ENCODE measurements at regions not wholly inside any gene's neighbourhood (a gene's known extent, or its start where the extent isn't known, plus 50 kb on each side); places are given as distances from the start of the nearest gene placed in this dataset.

GRCh38 chr2:153391131-153391530 lies 87.4 kb downstream of the RPRM start:
- WGBS, 2 donors: 73 to 74% methylated on average over 5 of the region's 5 CpGs
- Histone ChIP-seq H3K27ac (no peak overlapping the region), H3K4me3 (no peak overlapping the region), H3K36me3 (no peaks in the 10 kb centered on the region), H3K27me3 (no peaks in the 10 kb centered on the region), H3K9me3 (no peaks in the 10 kb centered on the region), H3K4me1 (no peaks in the 10 kb centered on the region)
- no peak for DNase-seq
- no peak for TF ChIP-seq POLR2A (IDR thresholded peaks at IDR 0.05)
- no peak for TF ChIP-seq CTCF (IDR thresholded peaks at IDR 0.05)
- intact Hi-C loops (cut with DNase I): no loop called here

GRCh38 chr2:153388246-153388645 lies 90.3 kb downstream of the RPRM start:
- DNase-seq: no peak
- no peaks in the 10 kb centered on the region for H3K36me3 ChIP-seq
- TF ChIP-seq POLR2A (IDR thresholded peaks at IDR 0.05) (no peak), CTCF (IDR thresholded peaks at IDR 0.05) (no peak)
- no peak overlapping the region for H3K4me3 ChIP-seq
- intact Hi-C loops (cut with DNase I): no loop called here
- H3K27me3 ChIP-seq: no peaks in the 10 kb centered on the region
- H3K4me1 ChIP-seq: no peaks in the 10 kb centered on the region
- H3K27ac ChIP-seq: no peak overlapping the region
- H3K9me3 ChIP-seq: no peaks in the 10 kb centered on the region
- WGBS, 2 donors: 25 to 44% methylated on average over 1 of the region's 1 CpG

GRCh38 chr2:153387203-153387602 lies 91.4 kb downstream of the RPRM start:
- Histone ChIP-seq H3K4me1 (no peaks in the 10 kb centered on the region), H3K27ac (no peak overlapping the region), H3K27me3 (no peaks in the 10 kb centered on the region), H3K4me3 (no peak overlapping the region), H3K36me3 (no peaks in the 10 kb centered on the region), H3K9me3 (no peaks in the 10 kb centered on the region)
- WGBS, 2 donors: 51 to 77% methylated on average over 4 of the region's 4 CpGs
- TF ChIP-seq CTCF (IDR thresholded peaks at IDR 0.05) (no peak), POLR2A (IDR thresholded peaks at IDR 0.05) (no peak)
- intact Hi-C loops (cut with DNase I): no loop called here
- no peak for DNase-seq

GRCh38 chr2:153386481-153386897 lies 92.1 kb downstream of the RPRM start:
- Histone ChIP-seq H3K4me3 (no peak overlapping the region), H3K9me3 (no peaks in the 10 kb centered on the region), H3K36me3 (no peaks in the 10 kb centered on the region), H3K27me3 (no peaks in the 10 kb centered on the region), H3K27ac (no peak overlapping the region), H3K4me1 (no peaks in the 10 kb centered on the region)
- intact Hi-C loops (cut with DNase I): no loop called here
- no peak for TF ChIP-seq POLR2A (IDR thresholded peaks at IDR 0.05)
- 70 to 93% methylated on average over 2 of the region's 2 CpGs for WGBS, 2 donors
- DNase-seq: no peak

GRCh38 chr2:153373510-153374279 lies 104.9 kb downstream of the RPRM start:
- TF ChIP-seq CTCF (IDR thresholded peaks at IDR 0.05): no peak
- TF ChIP-seq POLR2A (IDR thresholded peaks at IDR 0.05): no peak
- no peaks in the 10 kb centered on the region for H3K4me1 ChIP-seq
- H3K4me3 ChIP-seq: no peak overlapping the region
- no peaks in the 10 kb centered on the region for H3K9me3 ChIP-seq
- DNase-seq: no peak
- WGBS, 2 donors: 23 to 41% methylated on average over 3 of the region's 3 CpGs
- intact Hi-C loops (cut with DNase I): no loop called here
- no peaks in the 10 kb centered on the region for H3K36me3 ChIP-seq
- no peaks in the 10 kb centered on the region for H3K27me3 ChIP-seq
- no peak overlapping the region for H3K27ac ChIP-seq

- Histone ChIP-seq H3K9me3 (no peaks in the 10 kb centered on the region), H3K27ac (no peak overlapping the region), H3K27me3 (no peaks in the 10 kb centered on the region), H3K4me3 (no peak overlapping the region), H3K4me1 (no peaks in the 10 kb centered on the region), H3K36me3 (no peaks in the 10 kb centered on the region)
- intact Hi-C loops (cut with DNase I): no loop called here
- no peak for DNase-seq
- 73 to 80% methylated on average over 1 to 2 of the region's 3 CpGs for WGBS, 2 donors
- TF ChIP-seq CTCF (IDR thresholded peaks at IDR 0.05) (no peak), POLR2A (IDR thresholded peaks at IDR 0.05) (no peak)
Observed at GRCh38 chr2:153360239-153360638, 118.3 kb downstream of the RPRM start.
